CD14-positive monocyte (primary cell): ENCODE measurements at regions not wholly inside any gene's neighbourhood (a gene's known extent, or its start where the extent isn't known, plus 50 kb on each side); places are given as distances from the start of the nearest gene placed in this dataset.

Experiments used
- DNase-seq, 3 donors: peaks; one replicate each; pipeline ENCODE4 v3.0.0-alpha.2; 2011 to 2022
- H2AFZ ChIP-seq: 2 replicates; pipeline ENCODE4 v1.6.0; 2012; ENCODE audit warnings: mild to moderate bottlenecking, low read depth, low read length, inconsistent platforms; ENCODE audit not compliant: insufficient read depth, poor library complexity, severe bottlenecking
- H3K27ac ChIP-seq, 2 donors: 1 replicate in 1 of 2; 2 replicates in 1 of 2; pipeline ENCODE4 v1.5.1; 2012 to 2013; ENCODE audit warnings: low read length in 2 of 2, control low read depth in 1 of 2, inconsistent platforms in 1 of 2, low read depth in 1 of 2, mild to moderate bottlenecking in 1 of 2
- H3K27me3 ChIP-seq, 2 donors: one replicate each; pipeline versions ENCODE4 v1.6.0 to v1.6.1; 2011 to 2013; ENCODE audit warnings: low read length in 2 of 2; ENCODE audit not compliant: control insufficient read depth in 2 of 2, insufficient read depth in 2 of 2
- H3K36me3 ChIP-seq, 2 donors: replicated peaks in 1 of 2; 1 replicate in 1 of 2; 2 replicates in 1 of 2; pipeline versions ENCODE4 v1.5.1 to v1.6.1; 2012 to 2013; ENCODE audit warnings: low read length in 2 of 2, control low read depth in 1 of 2, inconsistent platforms in 1 of 2, mild to moderate bottlenecking in 1 of 2; ENCODE audit not compliant: insufficient read depth in 2 of 2, control insufficient read depth in 1 of 2
- H3K4me1 ChIP-seq, 2 donors: 1 replicate in 1 of 2; 2 replicates in 1 of 2; pipeline versions ENCODE4 v1.5.1 to v1.6.1; 2012 to 2013; ENCODE audit warnings: low read length in 2 of 2, control low read depth in 1 of 2, inconsistent platforms in 1 of 2, mild to moderate bottlenecking in 1 of 2, moderate library complexity in 1 of 2; ENCODE audit not compliant: insufficient read depth in 2 of 2, control insufficient read depth in 1 of 2
- H3K4me2 ChIP-seq: replicated peaks from 2 replicates; pipeline ENCODE3; 2012; ENCODE audit warnings: low read length, moderate library complexity, mild to moderate bottlenecking; ENCODE audit not compliant: poor library complexity, severe bottlenecking; ENCODE audit errors: extremely low read depth
- H3K4me3 ChIP-seq, 3 experiments: fragments of 200-600 bp in 1 of 3; sonication (generic) in 1 of 3; replicated peaks in 1 of 3; 1 replicate in 2 of 3; 2 replicates in 1 of 3; pipeline ENCODE4 v1.5.1; 2011 to 2013; ENCODE audit warnings: low read length in 3 of 3, mild to moderate bottlenecking in 3 of 3, control low read depth in 2 of 3, low read depth in 2 of 3, inconsistent platforms in 1 of 3, moderate library complexity in 1 of 3
- H3K79me2 ChIP-seq: 2 replicates; pipeline ENCODE4 v1.6.0; 2012; ENCODE audit warnings: mild to moderate bottlenecking, control low read depth, inconsistent platforms, low read length, moderate library complexity; ENCODE audit not compliant: insufficient read depth
- H3K9ac ChIP-seq: 2 replicates; pipeline ENCODE4 v1.6.0; 2017; ENCODE audit warnings: low read length, mild to moderate bottlenecking; ENCODE audit not compliant: insufficient read depth, poor library complexity, severe bottlenecking
- H3K9me3 ChIP-seq, 2 donors: replicated peaks in 1 of 2; 1 replicate in 1 of 2; 2 replicates in 1 of 2; pipeline versions ENCODE4 v1.5.1 to v1.6.1; 2012 to 2013; ENCODE audit warnings: low read length in 2 of 2, control low read depth in 1 of 2; ENCODE audit not compliant: control insufficient read depth in 1 of 2, insufficient read depth in 1 of 2
- H4K20me1 ChIP-seq: 2 replicates; pipeline ENCODE4 v1.6.0; 2012; ENCODE audit warnings: mild to moderate bottlenecking, low read length, control low read depth, moderate library complexity; ENCODE audit not compliant: insufficient read depth
- H3K27ac Mint-ChIP-seq, 7 donors: one replicate each; pipeline ENCODE4 v1.8.0; 2020; ENCODE audit warnings: mild to moderate bottlenecking in 7 of 7, mixed read lengths in 7 of 7, moderate library complexity in 6 of 7, inconsistent platforms in 2 of 7
- H3K27me3 Mint-ChIP-seq, 3 donors: one replicate each; pipeline ENCODE4 v1.8.0; 2021 to 2022; ENCODE audit warnings: low read depth in 3 of 3, mild to moderate bottlenecking in 3 of 3, mixed read lengths in 3 of 3, moderate library complexity in 3 of 3, inconsistent platforms in 1 of 3
- H3K36me3 Mint-ChIP-seq, 2 donors: one replicate each; pipeline ENCODE4 v1.8.0; 2020; ENCODE audit warnings: mixed read lengths in 2 of 2, inconsistent platforms in 1 of 2, mild to moderate bottlenecking in 1 of 2
- H3K4me1 Mint-ChIP-seq: one replicate; pipeline ENCODE4 v1.8.0; 2020; ENCODE audit warnings: mild to moderate bottlenecking, mixed read lengths
- H3K4me3 Mint-ChIP-seq, 2 donors: one replicate each; pipeline ENCODE4 v1.8.0; 2020; ENCODE audit warnings: mild to moderate bottlenecking in 2 of 2, mixed read lengths in 2 of 2, moderate library complexity in 1 of 2
- H3K9me3 Mint-ChIP-seq, 7 donors: one replicate each; pipeline ENCODE4 v1.8.0; 2020 to 2022; ENCODE audit warnings: mixed read lengths in 7 of 7, mild to moderate bottlenecking in 6 of 7, moderate library complexity in 6 of 7, inconsistent platforms in 2 of 7
- CTCF ChIP-seq: fragments of 200-600 bp; IDR thresholded peaks from one replicate; pipeline ENCODE4 v1.8.0; 2022; ENCODE audit warnings: antibody characterized with exemption, mild to moderate bottlenecking
- WGBS: methylation state at CpG from one replicate; pipeline ENCODE4 v1.1.5; 2013; ENCODE audit warnings: missing lambda C conversion rate; ENCODE audit not compliant: insufficient coverage; 5-methylcytosine and 5-hydroxymethylcytosine counted together
- intact Hi-C, 2 donors: fragments of 100-400 bp; cut with micrococcal nuclease; formaldehyde crosslinking; loops; one replicate each; pipeline versions ENCODE4 v1.15.0 to v1.15.1; 2023

DNA sequence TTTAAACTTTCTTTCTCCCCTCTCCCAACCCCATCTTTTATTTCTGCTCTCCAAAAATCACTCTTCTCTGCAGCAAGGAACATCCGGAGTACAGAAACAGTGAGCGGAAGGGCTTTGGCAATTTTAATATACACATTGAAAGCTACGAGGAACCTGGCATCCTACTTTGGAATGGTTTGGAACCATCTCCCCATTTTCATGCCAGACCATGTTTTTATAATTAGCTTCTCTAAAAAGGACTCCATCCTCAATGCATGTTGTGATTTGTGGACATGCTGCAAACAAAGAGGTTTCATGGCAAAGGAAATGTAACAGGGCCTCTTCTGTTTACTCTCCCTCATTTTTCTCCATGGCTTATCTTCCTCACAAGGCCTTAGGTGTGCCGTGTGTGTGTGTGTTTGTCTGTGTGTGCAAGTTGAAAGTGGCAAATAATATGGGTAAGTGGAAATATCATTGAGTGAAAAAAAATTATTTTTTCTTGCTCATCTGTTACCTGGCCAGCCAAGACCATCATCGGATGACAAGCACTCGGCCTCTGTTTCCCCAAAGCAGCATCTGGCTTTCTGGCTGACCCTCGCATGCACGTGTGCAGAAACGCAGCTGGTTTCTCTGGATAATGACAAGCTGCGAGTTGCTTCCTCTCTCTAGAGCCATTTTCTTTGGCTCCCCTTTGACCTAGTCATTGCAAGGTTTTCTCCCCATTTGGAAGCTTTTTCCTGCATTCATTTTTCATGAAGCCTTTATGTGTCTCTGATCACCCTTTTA, 585.0 kb downstream of the TMEM114 start:
- no peak for TF ChIP-seq CTCF
- no peaks in the 10 kb centered on the region for H4K20me1 ChIP-seq
- no peak for DNase-seq
- no peaks in the 10 kb centered on the region for H3K27me3 ChIP-seq
- Mint-ChIP-seq H3K4me1 (no peaks in the 10 kb centered on the region), H3K27ac (peak overlapping the region in 1 of 7 donors; percentile 26), H3K4me3 (no peak overlapping the region), H3K27me3 (no peaks in the 10 kb centered on the region), H3K9me3 (peaks cover 0 to 14% (median 1%) of the 10 kb centered on the region in 7 donors), H3K36me3 (no peaks in the 10 kb centered on the region)
- H3K4me3 ChIP-seq = no peak overlapping the region
- H3K27ac ChIP-seq = no peak overlapping the region
- H2AFZ ChIP-seq = no peak overlapping the region
- H3K9me3 ChIP-seq = peaks cover 2% of the 10 kb centered on the region in 2 donors
- no peak overlapping the region for H3K9ac ChIP-seq
- H3K36me3 ChIP-seq = no peaks in the 10 kb centered on the region
- intact Hi-C loops = no loop called here
- WGBS = 87% methylated on average over 8 of the region's 10 CpGs
- H3K4me2 ChIP-seq = no peak overlapping the region
- no peaks in the 10 kb centered on the region for H3K4me1 ChIP-seq
- H3K79me2 ChIP-seq = no peaks in the 10 kb centered on the region

DNA sequence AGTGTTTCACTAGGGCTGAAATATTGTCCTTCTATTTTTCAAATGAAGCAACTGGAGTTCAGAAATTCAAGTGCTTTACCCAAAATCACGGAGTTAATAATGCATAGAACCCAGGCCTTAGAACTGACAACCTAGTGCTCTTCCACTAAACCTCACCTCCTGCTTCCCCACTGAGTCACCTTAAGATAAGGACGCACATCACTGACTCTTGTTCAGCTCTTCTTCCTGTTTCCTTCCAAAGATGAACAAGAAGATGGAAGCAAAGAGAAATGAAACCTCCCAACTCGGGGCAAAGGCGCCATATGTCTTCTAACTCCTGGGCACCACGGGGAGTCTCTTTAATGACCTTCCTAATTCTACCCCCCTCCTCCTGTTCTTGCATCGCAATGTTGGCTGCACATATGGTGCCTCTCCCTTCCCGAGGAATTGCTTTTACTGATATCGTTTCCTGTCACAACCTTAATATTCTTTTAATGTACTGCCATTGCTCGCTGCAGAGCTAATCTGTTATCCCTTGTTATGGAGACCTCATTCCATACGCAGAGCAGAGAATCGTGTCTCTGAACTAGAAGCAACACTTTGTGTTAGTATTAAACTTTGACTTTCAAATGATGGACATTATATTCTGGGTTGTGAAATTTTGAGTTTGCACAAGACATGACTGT, 591.4 kb downstream of the TMEM114 start:
- no peak overlapping the region for H3K9ac ChIP-seq
- intact Hi-C loops = no loop called here
- DNase-seq = no peak
- no peaks in the 10 kb centered on the region for H4K20me1 ChIP-seq
- H3K27ac ChIP-seq = no peak overlapping the region
- Mint-ChIP-seq H3K4me3 (no peak overlapping the region), H3K27ac (no peak overlapping the region), H3K4me1 (no peaks in the 10 kb centered on the region), H3K36me3 (no peaks in the 10 kb centered on the region), H3K27me3 (peaks cover 0 to 1% (median 0%) of the 10 kb centered on the region in 3 donors), H3K9me3 (peaks cover 0 to 26% (median 9%) of the 10 kb centered on the region in 7 donors)
- H3K4me3 ChIP-seq = no peak overlapping the region
- no peaks in the 10 kb centered on the region for H3K36me3 ChIP-seq
- peaks cover 4 to 12% of the 10 kb centered on the region in 2 donors for H3K9me3 ChIP-seq
- H2AFZ ChIP-seq = no peak overlapping the region
- no peaks in the 10 kb centered on the region for H3K4me1 ChIP-seq
- no peak for TF ChIP-seq CTCF
- no peaks in the 10 kb centered on the region for H3K79me2 ChIP-seq
- 80% methylated on average over 6 of the region's 11 CpGs for WGBS
- H3K27me3 ChIP-seq = no peaks in the 10 kb centered on the region
- no peak overlapping the region for H3K4me2 ChIP-seq
